HG02678 (cell line): ENCODE measurements at regions not wholly inside any gene's neighbourhood (a gene's known extent, or its start where the extent isn't known, plus 50 kb on each side); places are given as distances from the start of the nearest gene placed in this dataset.
A peak's percentile ranks its signal among the peaks of the same experiment; 100 is the strongest.

Source experiments
- ATAC-seq: cut with Tn5 transposase; IDR thresholded peaks from one replicate; pipeline ENCODE4 v1.9.1; 2021; ENCODE audit warnings: mild to moderate bottlenecking, moderate library complexity; ENCODE audit not compliant: unreplicated experiment

- ATAC-seq, result no peak
Observed at GRCh38 chr2:163370169-163370886, 365.5 kb downstream of the FIGN start.

GRCh38 chr2:163369111-163369510 is 366.7 kb downstream of the FIGN start:
- no peak for ATAC-seq

- ATAC-seq, result no peak
Observed at GRCh38 chr2:163368655-163369054, 367.2 kb downstream of the FIGN start.

- no peak for ATAC-seq
Observed at GRCh38 chr2:163367825-163368582, 367.8 kb downstream of the FIGN start.

- ATAC-seq, result no peak
Observed at GRCh38 chr2:163364736-163365135, 371.1 kb downstream of the FIGN start.

GRCh38 chr2:163353551-163353950 is 382.3 kb downstream of the FIGN start:
- no peak for ATAC-seq

GRCh38 chr2:163351966-163352365 is 383.8 kb downstream of the FIGN start:
- ATAC-seq, result no peak

GRCh38 chr2:163351143-163351542 is 384.7 kb downstream of the FIGN start:
- no peak for ATAC-seq

- no peak for ATAC-seq
Observed at GRCh38 chr2:163348857-163349380, 386.9 kb downstream of the FIGN start.

- peak; percentile 77 for ATAC-seq
Observed at GRCh38 chr2:163347982-163348856, 387.6 kb downstream of the FIGN start.

GRCh38 chr2:163345795-163346573 is 389.8 kb downstream of the FIGN start:
- ATAC-seq, result peak; percentile 62

GRCh38 chr2:163343316-163343715 is 392.5 kb downstream of the FIGN start:
- ATAC-seq, result no peak

GRCh38 chr2:163341426-163341825 is 394.4 kb downstream of the FIGN start:
- no peak for ATAC-seq

GRCh38 chr2:163338270-163338669 is 397.5 kb downstream of the FIGN start:
- ATAC-seq, result no peak

- no peak for ATAC-seq
Observed at GRCh38 chr2:163324677-163325076, 411.1 kb downstream of the FIGN start.

GRCh38 chr2:163319006-163319405 is 416.8 kb downstream of the FIGN start:
- no peak for ATAC-seq

GRCh38 chr2:163314712-163315111 is 421.1 kb downstream of the FIGN start:
- ATAC-seq, result no peak

- ATAC-seq, result no peak
Observed at GRCh38 chr2:163312713-163313112, 423.1 kb downstream of the FIGN start.

GRCh38 chr2:163306647-163307046 is 429.2 kb downstream of the FIGN start:
- no peak for ATAC-seq

GRCh38 chr2:163302141-163302540 is 433.7 kb downstream of the FIGN start:
- ATAC-seq, result no peak
